ENCODE measurements at regions not wholly inside any gene's neighbourhood (a gene's known extent, or its start where the extent isn't known, plus 50 kb on each side); places are given as distances from the start of the nearest gene placed in this dataset.

DNA sequence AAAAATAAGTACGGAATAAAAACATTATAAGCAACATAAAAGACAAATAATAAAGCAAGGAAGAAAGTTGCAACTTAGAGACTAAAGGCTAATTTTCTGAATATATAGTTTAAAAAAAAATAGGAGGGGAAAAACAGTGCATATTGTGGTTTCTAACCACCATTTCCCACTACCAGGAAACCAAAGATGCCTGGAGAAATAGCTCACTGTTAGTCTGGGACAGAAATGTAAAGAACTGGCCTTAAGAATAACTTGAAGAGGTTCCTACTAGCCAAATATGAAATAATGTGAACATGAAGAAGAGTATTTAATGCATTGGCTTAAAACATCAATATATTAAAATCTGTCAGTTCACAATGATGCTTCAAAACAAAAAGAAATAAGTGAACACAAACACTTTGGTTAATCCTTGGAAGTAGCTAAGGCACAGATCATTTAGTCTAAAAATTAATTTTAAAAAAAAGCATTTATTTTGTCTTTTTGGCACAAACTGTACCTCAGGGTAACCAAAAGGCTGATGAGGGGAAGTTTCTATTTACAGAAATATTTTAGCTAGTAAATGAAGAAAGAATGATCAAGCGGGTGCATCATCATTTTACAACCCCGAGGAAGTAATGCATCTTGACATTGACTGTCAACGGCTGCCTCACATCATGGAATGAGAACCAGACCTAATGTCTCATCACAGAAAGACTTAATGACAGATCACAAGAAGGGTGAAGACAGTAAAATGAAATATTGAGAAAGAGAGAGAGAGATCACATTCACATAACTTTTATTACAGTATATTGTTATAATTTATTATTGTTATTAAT, 297.2 kb upstream of the LDB2 start:
- TF ChIP-seq RAD21 (IDR thresholded peaks at IDR 0.05; ENCODE audit: low read depth) (no peak), YY1 (IDR thresholded peaks at IDR 0.05; ENCODE audit: low read depth) (no peak), FOXM1 (IDR thresholded peaks at IDR 0.05; ENCODE audit: borderline replicate concordance, low read depth) (no peak), TEAD4 (IDR thresholded peaks at IDR 0.05) (no peak), EGR1 (IDR thresholded peaks at IDR 0.05) (no peak), CREB1 (IDR thresholded peaks at IDR 0.05; ENCODE audit: low read depth) (no peak), NFIC (IDR thresholded peaks at IDR 0.05) (no peak), EP300 (IDR thresholded peaks at IDR 0.05; ENCODE audit: borderline replicate concordance) (no peak), TAF1 (IDR thresholded peaks at IDR 0.05; ENCODE audit: low read depth) (no peak), ZBTB7A (IDR thresholded peaks at IDR 0.05; ENCODE audit: low read depth) (no peak), TCF12 (IDR thresholded peaks at IDR 0.05; ENCODE audit: low read depth) (no peak), CEBPB (IDR thresholded peaks at IDR 0.05) (no peak)
- TF ChIP-seq, protein P1, sequence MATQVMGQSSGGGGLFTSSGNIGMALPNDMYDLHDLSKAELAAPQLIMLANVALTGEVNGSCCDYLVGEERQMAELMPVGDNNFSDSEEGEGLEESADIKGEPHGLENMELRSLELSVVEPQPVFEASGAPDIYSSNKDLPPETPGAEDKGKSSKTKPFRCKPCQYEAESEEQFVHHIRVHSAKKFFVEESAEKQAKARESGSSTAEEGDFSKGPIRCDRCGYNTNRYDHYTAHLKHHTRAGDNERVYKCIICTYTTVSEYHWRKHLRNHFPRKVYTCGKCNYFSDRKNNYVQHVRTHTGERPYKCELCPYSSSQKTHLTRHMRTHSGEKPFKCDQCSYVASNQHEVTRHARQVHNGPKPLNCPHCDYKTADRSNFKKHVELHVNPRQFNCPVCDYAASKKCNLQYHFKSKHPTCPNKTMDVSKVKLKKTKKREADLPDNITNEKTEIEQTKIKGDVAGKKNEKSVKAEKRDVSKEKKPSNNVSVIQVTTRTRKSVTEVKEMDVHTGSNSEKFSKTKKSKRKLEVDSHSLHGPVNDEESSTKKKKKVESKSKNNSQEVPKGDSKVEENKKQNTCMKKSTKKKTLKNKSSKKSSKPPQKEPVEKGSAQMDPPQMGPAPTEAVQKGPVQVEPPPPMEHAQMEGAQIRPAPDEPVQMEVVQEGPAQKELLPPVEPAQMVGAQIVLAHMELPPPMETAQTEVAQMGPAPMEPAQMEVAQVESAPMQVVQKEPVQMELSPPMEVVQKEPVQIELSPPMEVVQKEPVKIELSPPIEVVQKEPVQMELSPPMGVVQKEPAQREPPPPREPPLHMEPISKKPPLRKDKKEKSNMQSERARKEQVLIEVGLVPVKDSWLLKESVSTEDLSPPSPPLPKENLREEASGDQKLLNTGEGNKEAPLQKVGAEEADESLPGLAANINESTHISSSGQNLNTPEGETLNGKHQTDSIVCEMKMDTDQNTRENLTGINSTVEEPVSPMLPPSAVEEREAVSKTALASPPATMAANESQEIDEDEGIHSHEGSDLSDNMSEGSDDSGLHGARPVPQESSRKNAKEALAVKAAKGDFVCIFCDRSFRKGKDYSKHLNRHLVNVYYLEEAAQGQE (IDR thresholded peaks at IDR 0.05; ENCODE audit: low read depth), result no peak
- TF ChIP-seq, protein P2, sequence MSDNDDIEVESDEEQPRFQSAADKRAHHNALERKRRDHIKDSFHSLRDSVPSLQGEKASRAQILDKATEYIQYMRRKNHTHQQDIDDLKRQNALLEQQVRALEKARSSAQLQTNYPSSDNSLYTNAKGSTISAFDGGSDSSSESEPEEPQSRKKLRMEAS (IDR thresholded peaks at IDR 0.05), result no peak
- TF ChIP-seq, protein P3, sequence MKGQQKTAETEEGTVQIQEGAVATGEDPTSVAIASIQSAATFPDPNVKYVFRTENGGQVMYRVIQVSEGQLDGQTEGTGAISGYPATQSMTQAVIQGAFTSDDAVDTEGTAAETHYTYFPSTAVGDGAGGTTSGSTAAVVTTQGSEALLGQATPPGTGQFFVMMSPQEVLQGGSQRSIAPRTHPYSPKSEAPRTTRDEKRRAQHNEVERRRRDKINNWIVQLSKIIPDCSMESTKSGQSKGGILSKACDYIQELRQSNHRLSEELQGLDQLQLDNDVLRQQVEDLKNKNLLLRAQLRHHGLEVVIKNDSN (IDR thresholded peaks at IDR 0.05), result no peak

DNA sequence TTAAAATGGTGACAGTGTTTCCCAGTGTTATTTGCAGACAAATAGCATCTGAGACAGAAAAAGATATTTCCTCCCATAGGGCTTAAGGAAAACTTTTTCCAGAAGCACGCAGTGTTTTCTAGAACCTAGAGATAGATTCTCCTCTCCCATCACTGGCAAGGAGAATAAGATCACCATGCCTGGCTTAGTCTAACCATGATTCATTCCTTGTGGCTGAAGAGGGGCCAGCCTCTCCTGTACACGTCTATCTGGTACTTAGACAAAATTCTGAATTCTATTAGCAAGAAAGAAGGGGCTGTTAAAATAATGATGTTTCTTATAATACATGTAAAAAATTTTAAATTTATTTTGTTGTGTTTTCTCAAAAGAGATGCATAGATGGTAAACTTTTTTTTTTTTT, 296.1 kb upstream of the LDB2 start:
- no peak for TF ChIP-seq TCF12 (IDR thresholded peaks at IDR 0.05; ENCODE audit: low read depth)
- TF ChIP-seq EP300 (IDR thresholded peaks at IDR 0.05; ENCODE audit: borderline replicate concordance), result no peak
- TF ChIP-seq RAD21 (IDR thresholded peaks at IDR 0.05; ENCODE audit: low read depth), result no peak
- no peak for TF ChIP-seq FOXM1 (IDR thresholded peaks at IDR 0.05; ENCODE audit: borderline replicate concordance, low read depth)
- no peak for TF ChIP-seq YY1 (IDR thresholded peaks at IDR 0.05; ENCODE audit: low read depth)
- no peak for TF ChIP-seq EGR1 (IDR thresholded peaks at IDR 0.05)
- TF ChIP-seq, protein P1 (IDR thresholded peaks at IDR 0.05; ENCODE audit: low read depth), result no peak
- no peak for TF ChIP-seq TEAD4 (IDR thresholded peaks at IDR 0.05)
- TF ChIP-seq, protein P2 (IDR thresholded peaks at IDR 0.05), result no peak
- TF ChIP-seq NFIC (IDR thresholded peaks at IDR 0.05), result no peak
- TF ChIP-seq CREB1 (IDR thresholded peaks at IDR 0.05; ENCODE audit: low read depth), result no peak
- no peak for TF ChIP-seq CEBPB (IDR thresholded peaks at IDR 0.05)
- no peak for TF ChIP-seq ZBTB7A (IDR thresholded peaks at IDR 0.05; ENCODE audit: low read depth)
- TF ChIP-seq, protein P3 (IDR thresholded peaks at IDR 0.05), result no peak
- no peak for TF ChIP-seq TAF1 (IDR thresholded peaks at IDR 0.05; ENCODE audit: low read depth)

DNA sequence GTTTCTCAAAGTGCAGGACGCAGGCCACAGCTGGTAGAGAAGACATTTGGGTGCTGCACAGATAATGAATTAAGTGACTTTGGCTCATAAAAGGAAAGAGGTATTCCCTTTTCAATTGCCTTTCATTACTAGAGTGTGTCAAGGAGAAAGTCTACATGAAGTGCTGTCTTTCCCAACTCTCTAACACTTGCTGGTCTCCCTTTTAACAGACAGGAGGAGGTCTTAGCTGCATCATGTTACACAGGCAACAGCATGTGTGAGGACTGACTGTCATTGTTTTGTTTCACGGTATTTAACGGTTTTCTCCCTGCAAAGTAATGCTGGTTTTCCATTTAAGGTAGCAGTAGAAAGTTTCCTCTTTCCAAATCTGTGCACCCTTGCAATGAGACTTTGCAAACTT, 291.3 kb upstream of the LDB2 start:
- TF ChIP-seq, protein P1 (IDR thresholded peaks at IDR 0.05; ENCODE audit: low read depth), result no peak
- TF ChIP-seq, protein P3 (IDR thresholded peaks at IDR 0.05), result no peak
- no peak for TF ChIP-seq ZBTB7A (IDR thresholded peaks at IDR 0.05; ENCODE audit: low read depth)
- no peak for TF ChIP-seq TCF12 (IDR thresholded peaks at IDR 0.05; ENCODE audit: low read depth)
- no peak for TF ChIP-seq RAD21 (IDR thresholded peaks at IDR 0.05; ENCODE audit: low read depth)
- no peak for TF ChIP-seq TEAD4 (IDR thresholded peaks at IDR 0.05)
- no peak for TF ChIP-seq EP300 (IDR thresholded peaks at IDR 0.05; ENCODE audit: borderline replicate concordance)
- TF ChIP-seq NFIC (IDR thresholded peaks at IDR 0.05), result no peak
- no peak for TF ChIP-seq FOXM1 (IDR thresholded peaks at IDR 0.05; ENCODE audit: borderline replicate concordance, low read depth)
- no peak for TF ChIP-seq TAF1 (IDR thresholded peaks at IDR 0.05; ENCODE audit: low read depth)
- TF ChIP-seq CREB1 (IDR thresholded peaks at IDR 0.05; ENCODE audit: low read depth), result no peak
- no peak for TF ChIP-seq CEBPB (IDR thresholded peaks at IDR 0.05)
- no peak for TF ChIP-seq YY1 (IDR thresholded peaks at IDR 0.05; ENCODE audit: low read depth)
- no peak for TF ChIP-seq EGR1 (IDR thresholded peaks at IDR 0.05)
- TF ChIP-seq, protein P2 (IDR thresholded peaks at IDR 0.05), result no peak

Data from Ishikawa (cell line).